ENCODE measurements at regions not wholly inside any gene's neighbourhood (a gene's known extent, or its start where the extent isn't known, plus 50 kb on each side); places are given as distances from the start of the nearest gene placed in this dataset.

GRCh38 chr4:85067342-85067741, 100.9 kb upstream of the WDFY3 start:
- Mint-ChIP-seq H3K9me3 (peaks cover 0 to 16% (median 7%) of the 10 kb centered on the region in 6 donors), H3K36me3 (no peaks in the 10 kb centered on the region), H3K27me3 (ENCODE audit: low read depth in 3 of 3) (no peaks in the 10 kb centered on the region), H3K4me1 (no peaks in the 10 kb centered on the region), H3K4me3 (no peak overlapping the region), H3K27ac (no peak overlapping the region)
- DNase-seq, result no peak

GRCh38 chr4:85078016-85078415, 111.5 kb upstream of the WDFY3 start:
- Mint-ChIP-seq H3K27ac (no peak overlapping the region), H3K4me3 (no peak overlapping the region), H3K9me3 (peaks cover 0 to 8% (median 3%) of the 10 kb centered on the region in 6 donors), H3K36me3 (no peaks in the 10 kb centered on the region), H3K4me1 (no peaks in the 10 kb centered on the region), H3K27me3 (ENCODE audit: low read depth in 3 of 3) (peaks cover 0 to 2% (median 0%) of the 10 kb centered on the region in 3 donors)
- DNase-seq, result no peak

DNA sequence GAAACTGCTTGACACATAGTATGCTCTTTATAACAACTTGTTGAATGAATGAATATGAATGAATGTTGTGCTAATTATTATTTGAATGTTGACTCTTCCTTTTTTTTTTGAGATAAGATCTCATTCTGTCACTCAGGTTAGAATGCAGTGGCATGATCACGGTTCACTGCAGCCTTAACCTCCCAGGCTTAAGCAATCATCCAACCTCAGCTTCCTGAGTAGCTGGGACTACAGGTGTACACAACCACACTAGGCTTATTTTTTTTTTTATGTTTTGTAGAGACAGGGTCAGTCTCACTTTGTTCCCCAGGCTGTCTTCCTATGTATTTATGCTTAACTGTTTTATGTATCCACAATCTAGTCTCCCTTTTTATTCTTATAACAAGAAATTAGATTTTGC, 114.7 kb upstream of the WDFY3 start:
- Mint-ChIP-seq H3K4me1 (no peaks in the 10 kb centered on the region), H3K36me3 (no peaks in the 10 kb centered on the region), H3K27ac (no peak overlapping the region), H3K27me3 (ENCODE audit: low read depth in 3 of 3) (peaks cover 0 to 2% (median 0%) of the 10 kb centered on the region in 3 donors), H3K4me3 (no peak overlapping the region), H3K9me3 (peaks cover 0 to 2% (median 0%) of the 10 kb centered on the region in 6 donors)
- DNase-seq, result no peak

DNA sequence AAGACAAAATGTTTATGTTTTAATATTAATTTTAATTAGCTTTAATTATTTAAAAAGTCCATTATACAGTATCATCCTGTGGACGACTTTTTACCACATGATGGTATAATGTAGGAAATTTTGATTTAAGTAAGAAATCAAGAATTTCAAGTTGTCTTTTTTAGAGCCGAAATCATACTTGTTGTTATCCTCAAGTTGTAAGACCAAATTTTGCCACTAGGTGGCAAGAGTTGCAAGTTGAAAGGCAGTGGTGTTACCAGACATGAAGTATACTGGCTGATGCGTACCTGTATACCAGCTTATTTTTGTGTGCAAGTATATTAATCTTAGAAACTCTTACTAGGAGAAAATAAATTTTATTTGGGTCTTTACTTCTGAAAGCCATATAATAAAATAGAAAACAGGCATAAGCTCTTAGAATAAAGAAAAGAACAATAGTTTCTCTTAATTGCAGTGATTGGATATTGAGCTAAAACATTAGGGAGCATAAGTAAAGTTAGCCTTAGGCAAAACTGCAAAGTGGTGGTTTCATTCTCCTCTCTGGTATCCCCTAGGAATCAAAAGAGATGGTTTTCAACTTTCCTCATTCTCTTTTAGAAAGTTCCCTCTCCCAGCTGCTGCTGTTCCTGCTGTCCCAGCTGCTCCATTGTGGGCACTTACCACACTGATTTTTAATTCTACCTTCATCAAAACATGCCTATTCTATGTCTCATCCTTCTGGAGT, 118.0 kb upstream of the WDFY3 start:
- Mint-ChIP-seq H3K4me1 (no peaks in the 10 kb centered on the region), H3K27me3 (ENCODE audit: low read depth in 3 of 3) (peaks cover 0 to 2% (median 2%) of the 10 kb centered on the region in 3 donors), H3K9me3 (peaks cover 0 to 9% (median 2%) of the 10 kb centered on the region in 6 donors), H3K4me3 (no peak overlapping the region), H3K27ac (no peak overlapping the region), H3K36me3 (no peaks in the 10 kb centered on the region)
- no peak for DNase-seq

- no peak overlapping the region for H3K27ac Mint-ChIP-seq
- peaks cover 0 to 2% (median 0%) of the 10 kb centered on the region in 3 donors for H3K27me3 Mint-ChIP-seq (ENCODE audit: low read depth in 3 of 3)
- H3K9me3 Mint-ChIP-seq, result peaks cover 2 to 14% (median 8%) of the 10 kb centered on the region in 6 donors
- H3K4me1 Mint-ChIP-seq, result no peaks in the 10 kb centered on the region
- no peaks in the 10 kb centered on the region for H3K36me3 Mint-ChIP-seq
- H3K4me3 Mint-ChIP-seq, result no peak overlapping the region
- no peak for DNase-seq
Observed at GRCh38 chr4:85086721-85087120, 120.2 kb upstream of the WDFY3 start.

DNA sequence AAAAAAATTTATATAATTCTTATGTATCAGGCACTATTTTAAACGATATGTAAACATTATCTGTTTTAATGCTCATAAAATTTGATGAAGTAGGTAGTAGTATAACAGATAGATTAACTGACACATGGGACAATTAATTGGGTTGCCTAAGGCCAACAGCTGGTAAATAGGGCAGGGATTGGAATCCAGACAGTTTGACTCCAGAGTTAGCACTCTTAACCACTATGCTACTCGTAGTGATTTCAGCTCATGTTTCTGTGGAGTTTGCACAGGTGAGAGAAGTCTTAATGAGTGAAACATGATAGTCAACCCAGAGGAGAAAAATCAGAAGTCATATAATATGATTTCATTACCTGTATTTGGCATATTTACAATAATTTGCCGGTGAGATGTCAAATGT, 126.0 kb upstream of the WDFY3 start:
- no peak for DNase-seq
- no peak overlapping the region for H3K4me3 Mint-ChIP-seq
- no peaks in the 10 kb centered on the region for H3K4me1 Mint-ChIP-seq
- H3K27me3 Mint-ChIP-seq (ENCODE audit: low read depth in 3 of 3), result peaks cover 0 to 2% (median 0%) of the 10 kb centered on the region in 3 donors
- H3K36me3 Mint-ChIP-seq, result no peaks in the 10 kb centered on the region
- no peak overlapping the region for H3K27ac Mint-ChIP-seq
- peaks cover 3 to 30% (median 13%) of the 10 kb centered on the region in 6 donors for H3K9me3 Mint-ChIP-seq

DNA sequence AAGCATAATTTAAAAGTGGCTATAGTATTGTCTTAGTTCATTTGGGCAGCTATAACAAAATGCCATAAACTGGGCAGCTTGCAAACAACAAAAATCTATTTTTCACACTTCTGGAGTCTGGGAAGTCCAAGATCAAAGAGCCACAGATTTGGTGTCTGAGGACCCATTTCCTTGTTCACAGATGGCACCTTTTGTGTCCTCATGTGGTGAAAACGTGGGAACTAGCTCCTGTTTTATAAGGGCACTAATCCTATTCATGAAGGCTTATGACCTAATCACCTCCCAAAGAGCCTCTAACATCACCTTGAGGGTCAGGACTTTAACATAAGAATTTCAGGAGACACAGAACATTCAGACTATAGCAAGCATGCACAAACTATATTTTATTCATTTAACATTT, 126.5 kb upstream of the WDFY3 start:
- H3K36me3 Mint-ChIP-seq, result no peaks in the 10 kb centered on the region

GRCh38 chr4:85094735-85095134, 128.2 kb upstream of the WDFY3 start:
- no peak for DNase-seq
- Mint-ChIP-seq H3K27me3 (ENCODE audit: low read depth in 3 of 3) (peaks cover 0 to 6% (median 0%) of the 10 kb centered on the region in 3 donors), H3K36me3 (no peaks in the 10 kb centered on the region), H3K27ac (no peak overlapping the region), H3K9me3 (peaks cover 8 to 30% (median 15%) of the 10 kb centered on the region in 6 donors), H3K4me1 (no peaks in the 10 kb centered on the region), H3K4me3 (no peak overlapping the region)

More for the DNA sequence above, 126.5 kb upstream of the WDFY3 start:
- no peak for DNase-seq
- H3K9me3 Mint-ChIP-seq, result peaks cover 3 to 34% (median 14%) of the 10 kb centered on the region in 6 donors
- H3K4me1 Mint-ChIP-seq, result no peaks in the 10 kb centered on the region
- peaks cover 0 to 4% (median 0%) of the 10 kb centered on the region in 3 donors for H3K27me3 Mint-ChIP-seq (ENCODE audit: low read depth in 3 of 3)
- no peak overlapping the region for H3K27ac Mint-ChIP-seq
- H3K4me3 Mint-ChIP-seq, result no peak overlapping the region

GRCh38 chr4:85102606-85103005, 136.1 kb upstream of the WDFY3 start:
- H3K27ac Mint-ChIP-seq, result no peak overlapping the region
- H3K4me1 Mint-ChIP-seq, result no peaks in the 10 kb centered on the region
- H3K36me3 Mint-ChIP-seq, result no peaks in the 10 kb centered on the region
- peaks cover 0 to 3% (median 0%) of the 10 kb centered on the region in 3 donors for H3K27me3 Mint-ChIP-seq (ENCODE audit: low read depth in 3 of 3)
- DNase-seq, result no peak
- no peak overlapping the region for H3K4me3 Mint-ChIP-seq
- H3K9me3 Mint-ChIP-seq, result peaks cover 3 to 20% (median 11%) of the 10 kb centered on the region in 6 donors

DNA sequence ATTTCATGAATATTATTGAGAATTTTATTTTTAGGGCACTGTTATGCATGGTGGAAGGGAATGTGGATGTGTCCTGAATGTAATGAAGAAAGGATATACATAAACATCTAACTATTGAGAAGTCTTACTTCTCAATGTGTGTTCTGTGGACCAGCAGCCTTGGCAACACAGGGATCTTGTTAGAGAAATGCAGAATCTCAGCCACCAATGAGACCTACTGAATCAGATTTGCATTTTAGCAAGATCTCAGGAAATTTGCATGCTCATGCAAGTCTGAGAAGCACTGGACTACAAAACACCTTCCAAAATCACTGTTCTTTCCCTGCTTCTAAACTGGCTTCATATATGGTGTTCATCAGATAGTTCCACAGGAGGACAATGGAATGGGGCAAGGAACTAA, 139.7 kb upstream of the WDFY3 start:
- Mint-ChIP-seq H3K36me3 (no peaks in the 10 kb centered on the region), H3K27ac (no peak overlapping the region), H3K9me3 (peaks cover 3 to 8% (median 5%) of the 10 kb centered on the region in 6 donors), H3K4me1 (no peaks in the 10 kb centered on the region), H3K4me3 (no peak overlapping the region), H3K27me3 (ENCODE audit: low read depth in 3 of 3) (peaks cover 0 to 3% (median 0%) of the 10 kb centered on the region in 3 donors)
- DNase-seq, result no peak

- Mint-ChIP-seq H3K4me1 (no peaks in the 10 kb centered on the region), H3K27me3 (ENCODE audit: low read depth in 3 of 3) (peaks cover 0 to 3% (median 0%) of the 10 kb centered on the region in 3 donors)
Observed at GRCh38 chr4:85106805-85107336, 140.4 kb upstream of the WDFY3 start.

DNA sequence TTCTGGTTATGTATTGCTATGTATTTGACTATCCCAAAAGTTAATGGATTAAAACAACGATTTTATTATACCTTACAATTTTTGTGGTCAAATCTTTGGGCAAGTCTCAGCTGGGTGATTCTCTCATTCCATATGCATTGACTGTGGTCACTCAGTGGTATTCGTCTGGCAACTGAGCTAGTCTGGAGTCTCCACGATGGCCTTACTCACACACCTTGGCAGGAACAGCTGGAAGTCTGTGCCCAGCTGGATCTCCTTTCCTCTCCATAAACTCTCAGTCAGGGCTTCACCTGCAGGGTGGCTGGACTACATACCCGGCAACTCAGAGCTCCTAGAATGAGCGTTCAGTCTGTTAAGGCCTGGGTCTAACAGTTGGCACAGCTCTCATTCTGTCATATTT, 141.1 kb upstream of the WDFY3 start:
- no peak for DNase-seq
- H3K4me3 Mint-ChIP-seq, result no peak overlapping the region
- H3K27ac Mint-ChIP-seq, result no peak overlapping the region
- H3K36me3 Mint-ChIP-seq, result no peaks in the 10 kb centered on the region
- H3K4me1 Mint-ChIP-seq, result no peaks in the 10 kb centered on the region
- H3K9me3 Mint-ChIP-seq, result peaks cover under 1 to 9% (median 5%) of the 10 kb centered on the region in 6 donors
- peaks cover 0 to 3% (median 1%) of the 10 kb centered on the region in 3 donors for H3K27me3 Mint-ChIP-seq (ENCODE audit: low read depth in 3 of 3)

More at GRCh38 chr4:85106805-85107336, 140.4 kb upstream of the WDFY3 start:
- Mint-ChIP-seq H3K27ac (no peak overlapping the region), H3K9me3 (peaks cover 3 to 7% (median 5%) of the 10 kb centered on the region in 6 donors), H3K4me3 (no peak overlapping the region), H3K36me3 (no peaks in the 10 kb centered on the region)
- DNase-seq, result no peak

GRCh38 chr4:85113706-85114105, 147.2 kb upstream of the WDFY3 start:
- H3K36me3 Mint-ChIP-seq, result no peaks in the 10 kb centered on the region
- no peaks in the 10 kb centered on the region for H3K4me1 Mint-ChIP-seq
- H3K27me3 Mint-ChIP-seq (ENCODE audit: low read depth in 3 of 3), result peaks cover 0 to 5% (median 1%) of the 10 kb centered on the region in 3 donors
- peaks cover 0 to 16% (median 6%) of the 10 kb centered on the region in 6 donors for H3K9me3 Mint-ChIP-seq
- no peak for DNase-seq
- H3K4me3 Mint-ChIP-seq, result no peak overlapping the region
- no peak overlapping the region for H3K27ac Mint-ChIP-seq

GRCh38 chr4:85114526-85114925, 148.0 kb upstream of the WDFY3 start:
- no peak for DNase-seq
- no peak overlapping the region for H3K27ac Mint-ChIP-seq
- H3K9me3 Mint-ChIP-seq, result peaks cover 2 to 18% (median 11%) of the 10 kb centered on the region in 6 donors
- H3K4me3 Mint-ChIP-seq, result no peak overlapping the region
- no peaks in the 10 kb centered on the region for H3K4me1 Mint-ChIP-seq
- H3K36me3 Mint-ChIP-seq, result peaks cover 0 to 3% (median 0%) of the 10 kb centered on the region in 3 donors
- peaks cover 0 to 2% (median 1%) of the 10 kb centered on the region in 3 donors for H3K27me3 Mint-ChIP-seq (ENCODE audit: low read depth in 3 of 3)
